ENCODE measurements at regions not wholly inside any gene's neighbourhood (a gene's known extent, or its start where the extent isn't known, plus 50 kb on each side); places are given as distances from the start of the nearest gene placed in this dataset.
"Not testable (repeated sequence)": the region's sequence is repeated elsewhere in the genome, so short reads cannot be mapped to it uniquely, and the experiment has no call there.

DNA sequence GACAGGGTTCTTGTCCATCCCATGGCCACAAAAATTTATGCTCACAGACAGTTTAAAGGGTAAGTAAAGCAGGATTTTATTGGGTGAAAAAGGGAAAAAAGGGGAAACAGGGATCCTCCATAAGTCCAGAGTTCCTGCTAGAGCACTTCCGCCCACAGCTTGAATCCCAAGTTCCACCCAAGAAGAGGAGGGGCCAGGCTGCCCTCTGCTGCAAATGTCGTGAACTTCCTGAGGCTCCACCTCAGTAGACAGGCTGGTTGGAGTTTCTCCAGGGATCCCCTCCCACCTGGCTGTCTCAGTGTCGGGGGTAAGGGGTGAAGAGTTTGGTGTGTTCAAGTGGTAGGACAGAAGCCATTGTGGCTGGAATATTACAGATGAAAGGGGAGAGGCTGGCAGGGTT is 275.0 kb upstream of the SGCD start:
- no peak for DNase-seq (ENCODE audit: low spot score)

DNA sequence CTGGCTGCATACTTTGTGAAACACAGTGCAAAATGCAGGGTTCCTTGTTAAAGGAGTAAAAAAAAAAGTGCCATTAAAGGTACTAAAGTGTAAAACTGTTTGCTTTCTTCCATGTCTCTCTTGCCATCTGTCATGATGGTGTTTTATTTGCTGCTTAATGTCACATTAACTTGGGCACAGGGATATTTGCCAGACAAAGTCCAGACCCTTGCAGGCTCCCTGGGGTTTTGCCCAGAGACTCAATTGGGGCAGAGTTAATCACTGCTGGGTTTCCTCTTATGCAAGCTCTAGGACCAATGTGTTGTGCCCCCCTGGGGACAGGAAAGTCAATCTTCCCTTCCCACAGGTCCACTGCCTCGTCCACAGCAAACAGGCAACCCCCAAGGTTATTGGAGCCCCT is 274.3 kb upstream of the SGCD start:
- DNase-seq (ENCODE audit: low spot score), result no peak

DNA sequence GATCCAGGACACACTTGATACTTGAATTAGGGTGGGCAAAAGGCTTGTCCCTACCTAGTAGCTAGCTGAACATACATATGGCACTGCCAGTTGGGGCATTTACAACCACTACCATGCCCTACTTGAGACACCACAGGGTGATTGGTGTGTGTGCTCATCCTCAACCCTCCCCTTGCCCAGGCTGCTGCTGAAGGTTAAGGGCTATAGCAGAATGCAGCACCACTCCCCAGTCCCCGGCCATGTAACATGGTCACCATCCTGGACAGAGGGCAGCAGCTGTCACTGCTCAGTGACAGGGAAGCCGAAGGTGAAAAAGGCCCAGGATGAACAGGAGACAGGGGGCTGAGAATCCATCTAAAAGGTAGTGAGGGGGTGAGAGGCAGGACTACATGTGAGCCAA is 273.9 kb upstream of the SGCD start:
- no peak for DNase-seq (ENCODE audit: low spot score)

- DNase-seq (ENCODE audit: low spot score), result no peak
Measured at GRCh38 chr5:156076912-156077311, 250.1 kb upstream of the SGCD start.

GRCh38 chr5:156087577-156088110 is 239.3 kb upstream of the SGCD start:
- no peak for DNase-seq (ENCODE audit: low spot score)

GRCh38 chr5:156089955-156090940 is 236.7 kb upstream of the SGCD start:
- not testable (repeated sequence) for DNase-seq (ENCODE audit: low spot score)

DNA sequence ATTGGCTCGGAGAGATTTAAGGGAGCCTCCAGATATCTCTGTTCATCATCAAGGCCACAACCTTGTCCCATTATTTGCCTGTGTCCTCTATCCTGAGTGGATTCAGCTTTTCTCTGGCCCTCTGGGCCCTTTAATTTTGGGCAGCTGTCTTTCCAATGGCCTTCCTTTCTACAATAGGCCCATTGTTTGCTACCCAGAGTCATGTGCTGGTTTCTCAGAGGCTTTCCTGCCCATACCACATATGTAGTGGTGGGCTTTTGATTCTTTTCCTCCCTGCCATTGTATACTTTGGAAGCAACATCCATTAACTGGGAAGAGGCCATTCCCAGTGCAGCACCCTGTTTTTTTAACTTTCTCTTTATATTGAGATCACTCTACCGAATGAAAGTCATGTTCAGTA is 233.9 kb upstream of the SGCD start:
- no peak for DNase-seq (ENCODE audit: low spot score)

DNA sequence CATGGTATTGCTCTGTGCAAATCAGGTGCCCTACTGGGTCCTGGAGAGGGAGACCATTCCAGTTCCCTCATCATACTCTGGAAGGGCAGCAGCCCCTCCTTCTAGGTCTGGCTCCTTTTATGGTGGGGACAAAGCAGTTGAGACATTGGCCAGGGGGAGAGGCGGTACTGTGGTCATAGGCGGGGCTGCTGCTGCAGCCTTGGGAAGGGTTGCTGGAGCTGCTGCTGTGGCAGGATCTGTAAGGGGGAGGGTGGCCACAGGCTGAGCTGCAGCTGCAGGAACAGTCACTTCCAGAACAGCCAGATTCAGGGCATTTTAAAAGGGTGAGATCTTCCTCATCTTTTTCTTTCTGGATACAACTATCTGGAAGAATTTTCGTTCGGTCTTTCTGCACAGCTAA is 233.0 kb upstream of the SGCD start:
- no peak for DNase-seq (ENCODE audit: low spot score)

- no peak for DNase-seq (ENCODE audit: low spot score)
Measured at GRCh38 chr5:156095709-156096241, 231.2 kb upstream of the SGCD start.

- DNase-seq (ENCODE audit: low spot score), result no peak
Measured at GRCh38 chr5:156096259-156096658, 230.7 kb upstream of the SGCD start.

DNA sequence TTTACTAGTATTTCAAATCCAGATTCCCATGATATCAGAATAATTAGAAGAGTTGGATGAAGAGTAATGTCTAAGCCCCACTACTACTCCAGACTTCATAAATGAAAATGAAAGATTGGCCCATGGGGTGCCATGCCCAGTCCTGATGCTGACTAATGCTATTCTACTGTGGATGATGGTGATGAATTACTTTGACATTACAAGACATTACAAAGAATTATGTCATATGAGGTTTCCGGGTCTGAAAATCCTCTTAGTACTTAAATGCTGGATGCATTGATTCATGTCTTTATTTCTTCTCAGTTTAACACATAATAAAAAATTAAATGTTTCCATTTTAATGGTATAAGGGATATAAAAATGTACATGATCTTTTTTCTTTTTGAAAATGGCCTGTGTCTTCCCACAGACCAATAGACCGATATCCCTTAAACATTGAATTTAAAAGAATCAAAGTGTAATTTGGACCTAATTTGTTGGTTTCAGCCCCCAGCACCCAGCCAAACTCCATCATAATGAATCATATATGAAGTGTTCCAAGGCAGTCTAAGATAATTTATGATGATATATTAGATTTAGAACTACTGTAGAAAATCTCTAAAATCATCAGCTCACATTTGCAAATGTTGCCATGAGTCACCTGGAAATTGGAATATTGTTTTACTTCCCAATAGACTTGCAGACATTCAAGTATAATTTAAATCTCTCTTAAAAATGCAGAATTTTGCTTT is 223.6 kb upstream of the SGCD start:
- no peak for DNase-seq (ENCODE audit: low spot score)

- DNase-seq (ENCODE audit: low spot score), result no peak
Measured at GRCh38 chr5:156109317-156110023, 217.5 kb upstream of the SGCD start.

DNA sequence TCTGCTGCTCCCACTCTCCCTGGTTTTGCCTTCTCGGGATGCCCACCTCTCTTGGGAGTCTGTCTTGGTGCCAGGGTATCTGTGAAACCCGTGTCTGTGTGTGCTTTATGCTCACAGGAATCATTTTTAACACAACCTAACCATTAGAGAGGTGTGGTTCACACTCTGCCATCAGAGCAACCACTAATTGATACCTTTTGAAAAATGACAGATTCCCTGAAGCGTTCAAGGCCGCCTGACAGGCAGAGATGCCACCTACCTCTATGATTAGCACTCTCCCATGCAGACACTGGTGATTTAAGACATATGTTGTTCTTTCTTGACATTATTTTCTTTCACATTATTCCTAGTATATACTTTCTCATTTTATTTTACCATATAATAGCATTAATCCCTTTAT is 207.3 kb upstream of the SGCD start:
- DNase-seq (ENCODE audit: low spot score), result no peak

GRCh38 chr5:156120777-156121176 is 206.2 kb upstream of the SGCD start:
- DNase-seq (ENCODE audit: low spot score), result no peak

GRCh38 chr5:156121234-156121633 is 205.7 kb upstream of the SGCD start:
- DNase-seq (ENCODE audit: low spot score), result no peak

- DNase-seq (ENCODE audit: low spot score), result no peak
Measured at GRCh38 chr5:156121882-156122281, 205.1 kb upstream of the SGCD start.

DNA sequence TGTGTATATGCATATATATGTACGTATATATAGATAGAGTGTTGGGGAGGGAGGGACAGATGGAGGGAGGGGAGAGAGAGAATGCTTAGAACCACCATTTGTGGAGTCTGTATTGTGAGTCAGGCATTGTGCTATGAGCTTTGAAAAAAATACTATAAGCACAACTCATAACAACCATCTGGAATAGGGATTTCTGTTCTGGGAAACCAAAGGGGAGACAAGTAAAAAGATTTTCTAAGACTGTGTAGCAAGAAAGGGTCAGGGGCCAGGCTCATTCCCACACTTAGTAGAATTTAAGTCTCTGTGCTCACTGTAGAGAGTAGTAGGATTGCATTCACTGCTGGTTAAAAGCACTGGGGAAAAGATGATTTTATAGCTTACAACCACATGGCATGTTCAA is 202.3 kb upstream of the SGCD start:
- no peak for DNase-seq (ENCODE audit: low spot score)

- DNase-seq (ENCODE audit: low spot score), result no peak
Measured at GRCh38 chr5:156125118-156125517, 201.8 kb upstream of the SGCD start.

- no peak for DNase-seq (ENCODE audit: low spot score)
Measured at GRCh38 chr5:156126716-156127115, 200.2 kb upstream of the SGCD start.

GRCh38 chr5:156128026-156128425 is 198.9 kb upstream of the SGCD start:
- no peak for DNase-seq (ENCODE audit: low spot score)

- DNase-seq (ENCODE audit: low spot score), result no peak
Measured at GRCh38 chr5:156134216-156134615, 192.7 kb upstream of the SGCD start.

DNA sequence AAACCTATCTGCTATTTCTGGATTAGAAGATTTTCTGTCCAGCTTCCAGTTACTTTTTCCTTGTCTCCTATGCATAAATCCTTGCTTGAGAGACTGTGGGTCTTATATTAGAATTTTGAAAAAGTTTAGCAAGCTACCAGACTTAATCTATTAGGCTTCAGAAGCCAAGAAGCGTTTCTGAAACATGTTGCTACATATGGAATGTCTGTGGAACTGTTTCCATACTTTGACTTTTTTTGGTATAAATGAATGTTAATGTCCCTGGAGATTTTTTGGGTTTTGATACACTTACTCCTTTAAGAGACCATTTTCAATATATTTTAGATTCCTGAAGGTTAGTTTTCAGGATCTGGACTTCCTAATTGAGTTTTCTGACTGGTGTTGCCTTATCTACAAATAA is 191.4 kb upstream of the SGCD start:
- no peak for DNase-seq (ENCODE audit: low spot score)
